Activated B cell treated with CpG ODN at 0.5 μM for 24 hours (primary cell): ENCODE measurements at regions not wholly inside any gene's neighbourhood (a gene's known extent, or its start where the extent isn't known, plus 50 kb on each side); places are given as distances from the start of the nearest gene placed in this dataset.

Experiments used
- ATAC-seq: fragments of 200-7000 bp; cut with Tn5 transposase; one replicate; pipeline ENCODE4 v1.10.0; 2021; ENCODE audit warnings: low read depth, mild to moderate bottlenecking, moderate library complexity
- CTCF ChIA-PET: fragments of 350-600 bp; sonication (Branson Sonifier 250); formaldehyde crosslinking; loops from one replicate; lab custom pipeline; 2021; ENCODE audit warnings: antibody characterized with exemption; lab: Charles Lee
- POLR2A ChIA-PET: fragments of 350-600 bp; sonication (Branson Sonifier 250); formaldehyde crosslinking; loops from one replicate; lab custom pipeline; 2021; ENCODE audit warnings: antibody characterized with exemption; lab: Charles Lee
- DNase-seq: peaks from one replicate; pipeline ENCODE4 v3.0.0; 2022
- H3K27ac Mint-ChIP-seq: one replicate; pipeline ENCODE4 v1.8.0; 2020; ENCODE audit warnings: mixed read lengths
- H3K27me3 Mint-ChIP-seq: one replicate; pipeline ENCODE4 v1.8.0; 2021; ENCODE audit warnings: mixed read lengths
- H3K36me3 Mint-ChIP-seq: one replicate; pipeline ENCODE4 v1.8.0; 2021; ENCODE audit warnings: low read depth, mixed read lengths
- H3K4me1 Mint-ChIP-seq: one replicate; pipeline ENCODE4 v1.8.0; 2021; ENCODE audit warnings: mixed read lengths
- H3K4me3 Mint-ChIP-seq: one replicate; pipeline ENCODE4 v1.8.0; 2020; ENCODE audit warnings: mild to moderate bottlenecking, mixed read lengths
- H3K9me3 Mint-ChIP-seq: one replicate; pipeline ENCODE4 v1.8.0; 2020; ENCODE audit warnings: mixed read lengths
- intact Hi-C: fragments of 100-400 bp; cut with micrococcal nuclease; formaldehyde crosslinking; loops from one replicate; pipeline ENCODE4 v1.15.1; 2024
- TF ChIP-seq, protein P1 (sequence below): fragments of 200-600 bp; IDR thresholded peaks from one replicate; pipeline ENCODE4 v1.8.0; 2022; ENCODE audit warnings: antibody characterized with exemption, mild to moderate bottlenecking

DNA sequence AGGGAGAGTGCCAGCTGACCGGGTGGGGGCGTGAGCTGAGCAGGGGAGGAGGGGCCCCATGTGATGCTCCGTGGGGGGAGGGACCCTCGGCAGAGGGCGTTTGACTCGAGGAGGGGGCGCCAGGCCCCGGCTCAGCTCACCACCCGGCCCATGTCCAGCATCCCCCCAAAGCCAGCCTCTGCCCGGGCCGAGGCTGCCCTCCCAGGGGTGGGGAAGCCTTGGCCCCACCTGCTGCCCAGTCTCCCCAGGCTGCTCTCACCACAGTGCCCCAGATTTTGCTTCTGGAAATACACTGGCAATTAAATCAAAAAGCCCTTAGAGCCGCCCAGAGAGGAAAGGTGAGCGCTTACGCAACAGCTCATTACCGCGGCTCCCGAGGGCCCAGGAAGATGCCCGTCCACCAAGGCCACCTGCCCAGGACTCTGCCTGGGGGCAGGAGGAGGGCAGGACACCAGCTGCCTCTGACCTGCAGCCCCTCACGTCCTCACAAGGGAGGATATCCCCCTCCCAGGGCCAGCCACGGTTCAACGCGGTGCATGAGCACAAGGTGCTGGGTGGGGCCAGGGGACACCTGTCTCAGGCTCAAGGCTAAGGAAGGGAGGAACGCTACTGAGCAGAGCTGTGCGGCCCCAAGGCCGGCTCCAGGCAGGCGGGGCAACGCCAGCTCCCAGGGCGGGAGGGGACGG, 70.0 kb upstream of the INPP5A start:
- ChIA-PET POLR2A (no interaction called here), CTCF (no interaction called here)
- Mint-ChIP-seq H3K27ac (no peak overlapping the region), H3K4me1 (peaks cover 3% of the 10 kb centered on the region), H3K27me3 (peaks cover 11% of the 10 kb centered on the region), H3K4me3 (no peak overlapping the region), H3K36me3 (no peaks in the 10 kb centered on the region), H3K9me3 (peaks cover 3% of the 10 kb centered on the region)
- TF ChIP-seq, protein P1, sequence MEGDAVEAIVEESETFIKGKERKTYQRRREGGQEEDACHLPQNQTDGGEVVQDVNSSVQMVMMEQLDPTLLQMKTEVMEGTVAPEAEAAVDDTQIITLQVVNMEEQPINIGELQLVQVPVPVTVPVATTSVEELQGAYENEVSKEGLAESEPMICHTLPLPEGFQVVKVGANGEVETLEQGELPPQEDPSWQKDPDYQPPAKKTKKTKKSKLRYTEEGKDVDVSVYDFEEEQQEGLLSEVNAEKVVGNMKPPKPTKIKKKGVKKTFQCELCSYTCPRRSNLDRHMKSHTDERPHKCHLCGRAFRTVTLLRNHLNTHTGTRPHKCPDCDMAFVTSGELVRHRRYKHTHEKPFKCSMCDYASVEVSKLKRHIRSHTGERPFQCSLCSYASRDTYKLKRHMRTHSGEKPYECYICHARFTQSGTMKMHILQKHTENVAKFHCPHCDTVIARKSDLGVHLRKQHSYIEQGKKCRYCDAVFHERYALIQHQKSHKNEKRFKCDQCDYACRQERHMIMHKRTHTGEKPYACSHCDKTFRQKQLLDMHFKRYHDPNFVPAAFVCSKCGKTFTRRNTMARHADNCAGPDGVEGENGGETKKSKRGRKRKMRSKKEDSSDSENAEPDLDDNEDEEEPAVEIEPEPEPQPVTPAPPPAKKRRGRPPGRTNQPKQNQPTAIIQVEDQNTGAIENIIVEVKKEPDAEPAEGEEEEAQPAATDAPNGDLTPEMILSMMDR, result no peak
- ATAC-seq, result no peak
- intact Hi-C loops, result no loop called here
- no peak for DNase-seq

DNA sequence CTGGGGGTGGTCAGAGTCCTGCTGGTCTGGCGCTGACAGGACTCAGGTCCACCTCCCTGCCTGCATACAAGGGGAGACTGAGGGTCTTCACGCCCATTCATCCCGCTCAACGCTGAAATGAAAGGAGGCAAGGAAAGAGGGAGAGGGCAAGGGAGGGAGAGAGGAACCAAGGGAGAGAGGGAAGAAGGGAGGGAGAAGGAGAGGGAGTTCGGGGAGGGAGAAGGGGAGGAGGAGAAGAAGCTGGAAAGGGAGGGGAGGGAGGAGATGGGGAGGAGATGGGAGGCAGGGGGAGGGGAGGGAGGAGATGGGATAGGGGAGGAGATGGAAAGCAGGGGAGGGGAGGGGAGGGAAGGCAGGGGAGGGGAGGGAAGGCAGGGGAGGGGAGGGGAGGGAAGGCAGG, 69.4 kb upstream of the INPP5A start:
- H3K4me1 Mint-ChIP-seq, result peaks cover 3% of the 10 kb centered on the region
- H3K27ac Mint-ChIP-seq, result no peak overlapping the region
- intact Hi-C loops, result no loop called here
- peaks cover 3% of the 10 kb centered on the region for H3K9me3 Mint-ChIP-seq
- TF ChIP-seq, protein P1, result no peak
- POLR2A ChIA-PET, result no interaction called here
- CTCF ChIA-PET, result no interaction called here
- ATAC-seq (no peak), DNase-seq (no peak)
- no peak overlapping the region for H3K4me3 Mint-ChIP-seq
- peaks cover 13% of the 10 kb centered on the region for H3K27me3 Mint-ChIP-seq
- H3K36me3 Mint-ChIP-seq, result no peaks in the 10 kb centered on the region

GRCh38 chr10:132468651-132469050, 68.9 kb upstream of the INPP5A start:
- Mint-ChIP-seq H3K27me3 (peaks cover 16% of the 10 kb centered on the region), H3K36me3 (no peaks in the 10 kb centered on the region), H3K27ac (no peak overlapping the region), H3K4me3 (no peak overlapping the region), H3K9me3 (peaks cover 3% of the 10 kb centered on the region), H3K4me1 (peaks cover 3% of the 10 kb centered on the region)
- ChIA-PET CTCF (no interaction called here), POLR2A (no interaction called here)
- ATAC-seq (no peak), DNase-seq (no peak)
- intact Hi-C loops, result no loop called here
- TF ChIP-seq, protein P1, result no peak

GRCh38 chr10:132469197-132469884, 68.2 kb upstream of the INPP5A start:
- H3K4me3 Mint-ChIP-seq, result no peak overlapping the region
- no peak overlapping the region for H3K27ac Mint-ChIP-seq
- H3K4me1 Mint-ChIP-seq, result peaks cover 3% of the 10 kb centered on the region
- CTCF ChIA-PET, result no interaction called here
- DNase-seq (no peak), ATAC-seq (no peak)
- POLR2A ChIA-PET, result no interaction called here
- TF ChIP-seq, protein P1, result no peak
- H3K27me3 Mint-ChIP-seq, result peaks cover 16% of the 10 kb centered on the region
- H3K9me3 Mint-ChIP-seq, result peaks cover 3% of the 10 kb centered on the region
- no peaks in the 10 kb centered on the region for H3K36me3 Mint-ChIP-seq
- intact Hi-C loops, result no loop called here

DNA sequence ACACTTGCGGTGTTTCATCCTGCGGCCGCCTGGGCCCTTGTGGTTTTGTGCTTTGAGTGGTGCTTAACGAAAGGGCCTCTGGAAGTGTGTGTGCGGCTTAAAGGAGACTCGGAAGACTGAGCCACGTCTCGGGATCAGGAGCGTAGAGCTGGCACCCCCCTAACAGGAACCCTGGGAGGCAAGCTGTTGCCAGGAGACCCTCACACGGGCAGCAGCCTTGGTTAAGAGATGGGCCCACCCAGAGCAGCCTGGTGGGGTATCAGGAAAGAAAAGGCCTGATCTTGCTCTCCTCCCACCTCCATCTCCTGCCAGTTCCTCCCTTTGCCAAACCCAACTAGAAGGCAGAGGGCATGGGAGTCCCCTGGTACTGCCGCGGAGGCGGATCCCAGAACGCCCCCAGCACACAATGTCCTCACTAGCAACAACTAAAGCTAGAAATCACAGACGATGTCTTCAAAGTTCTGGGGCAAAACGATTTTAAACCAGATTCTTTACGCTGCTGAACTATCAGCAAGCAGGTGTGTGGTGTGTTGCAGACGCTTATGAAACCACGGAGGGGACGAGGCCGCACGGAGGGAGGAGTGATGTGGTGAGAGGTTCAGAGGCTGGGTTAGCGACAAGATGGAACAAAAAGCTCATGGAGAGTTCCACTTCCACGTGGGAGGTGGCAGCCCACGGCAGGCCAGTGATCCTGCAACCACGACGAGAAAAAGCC, 67.0 kb upstream of the INPP5A start:
- POLR2A ChIA-PET, result no interaction called here
- intact Hi-C loops, result no loop called here
- DNase-seq (no peak), ATAC-seq (no peak)
- Mint-ChIP-seq H3K36me3 (no peaks in the 10 kb centered on the region), H3K4me3 (no peak overlapping the region), H3K9me3 (peaks cover 3% of the 10 kb centered on the region), H3K27ac (no peak overlapping the region), H3K27me3 (peaks cover 18% of the 10 kb centered on the region), H3K4me1 (peaks cover 3% of the 10 kb centered on the region)
- CTCF ChIA-PET, result no interaction called here
- TF ChIP-seq, protein P1, result no peak
